HG03378 (cell line): ENCODE measurements at regions not wholly inside any gene's neighbourhood (a gene's known extent, or its start where the extent isn't known, plus 50 kb on each side); places are given as distances from the start of the nearest gene placed in this dataset.

ENCODE experiments used
- ATAC-seq: cut with Tn5 transposase; IDR thresholded peaks from one replicate; pipeline ENCODE4 v1.9.1; 2021; ENCODE audit warnings: mild to moderate bottlenecking, moderate library complexity; ENCODE audit not compliant: unreplicated experiment

- no peak for ATAC-seq
Measured at GRCh38 chr21:17987382-17988101, 168.4 kb upstream of the C21orf91 start.

- no peak for ATAC-seq
Measured at GRCh38 chr21:17981060-17981740, 162.0 kb upstream of the C21orf91 start.

- no peak for ATAC-seq
Measured at GRCh38 chr21:17979763-17980162, 160.6 kb upstream of the C21orf91 start.

- ATAC-seq, result no peak
Measured at GRCh38 chr21:17978895-17979294, 159.7 kb upstream of the C21orf91 start.

- no peak for ATAC-seq
Measured at GRCh38 chr21:17976691-17977090, 157.5 kb upstream of the C21orf91 start.

GRCh38 chr21:17976139-17976538 is 157.0 kb upstream of the C21orf91 start:
- no peak for ATAC-seq

- ATAC-seq, result no peak
Measured at GRCh38 chr21:17967319-17967718, 148.2 kb upstream of the C21orf91 start.

- ATAC-seq, result no peak
Measured at GRCh38 chr21:17964716-17965115, 145.6 kb upstream of the C21orf91 start.

GRCh38 chr21:17964199-17964598 is 145.0 kb upstream of the C21orf91 start:
- no peak for ATAC-seq

- no peak for ATAC-seq
Measured at GRCh38 chr21:17950591-17950990, 131.4 kb upstream of the C21orf91 start.

- no peak for ATAC-seq
Measured at GRCh38 chr21:17949421-17949820, 130.3 kb upstream of the C21orf91 start.

- ATAC-seq, result no peak
Measured at GRCh38 chr21:17947531-17947930, 128.4 kb upstream of the C21orf91 start.

GRCh38 chr21:17931080-17931479 is 111.9 kb upstream of the C21orf91 start:
- peak; percentile 75 for ATAC-seq

GRCh38 chr21:17930093-17930492 is 110.9 kb upstream of the C21orf91 start:
- no peak for ATAC-seq

- no peak for ATAC-seq
Measured at GRCh38 chr21:17929510-17929909, 110.4 kb upstream of the C21orf91 start.

- ATAC-seq, result no peak
Measured at GRCh38 chr21:17925899-17926298, 106.7 kb upstream of the C21orf91 start.

- ATAC-seq, result peak; percentile 97
Measured at GRCh38 chr21:17925000-17925610, 105.9 kb upstream of the C21orf91 start.

GRCh38 chr21:17921579-17922530 is 102.7 kb upstream of the C21orf91 start:
- no peak for ATAC-seq

GRCh38 chr21:17915976-17916375 is 96.8 kb upstream of the C21orf91 start:
- no peak for ATAC-seq

GRCh38 chr21:17911628-17912027 is 92.5 kb upstream of the C21orf91 start:
- no peak for ATAC-seq
